ENCODE measurements at regions not wholly inside any gene's neighbourhood (a gene's known extent, or its start where the extent isn't known, plus 50 kb on each side); places are given as distances from the start of the nearest gene placed in this dataset.

DNA sequence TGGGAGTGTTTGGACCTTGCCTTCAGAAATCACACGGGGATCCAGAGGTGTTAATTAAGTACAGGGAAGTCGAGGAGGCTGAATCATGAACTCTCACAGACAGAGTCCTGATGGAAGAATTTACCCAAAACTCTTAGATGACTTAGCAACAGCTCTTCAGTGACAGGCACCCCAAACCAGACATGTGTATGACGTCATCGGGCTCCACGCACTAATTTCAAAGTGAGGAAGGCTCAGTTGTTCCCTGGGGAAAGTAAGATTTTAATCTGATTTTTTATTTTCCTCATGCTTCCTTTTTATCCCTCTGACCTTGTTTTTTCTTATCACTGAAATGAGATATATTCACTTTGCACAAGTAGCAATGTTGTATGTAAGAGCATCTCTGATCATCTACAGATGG lies 1363.5 kb downstream of the AACS start:
- TF ChIP-seq, protein P1, sequence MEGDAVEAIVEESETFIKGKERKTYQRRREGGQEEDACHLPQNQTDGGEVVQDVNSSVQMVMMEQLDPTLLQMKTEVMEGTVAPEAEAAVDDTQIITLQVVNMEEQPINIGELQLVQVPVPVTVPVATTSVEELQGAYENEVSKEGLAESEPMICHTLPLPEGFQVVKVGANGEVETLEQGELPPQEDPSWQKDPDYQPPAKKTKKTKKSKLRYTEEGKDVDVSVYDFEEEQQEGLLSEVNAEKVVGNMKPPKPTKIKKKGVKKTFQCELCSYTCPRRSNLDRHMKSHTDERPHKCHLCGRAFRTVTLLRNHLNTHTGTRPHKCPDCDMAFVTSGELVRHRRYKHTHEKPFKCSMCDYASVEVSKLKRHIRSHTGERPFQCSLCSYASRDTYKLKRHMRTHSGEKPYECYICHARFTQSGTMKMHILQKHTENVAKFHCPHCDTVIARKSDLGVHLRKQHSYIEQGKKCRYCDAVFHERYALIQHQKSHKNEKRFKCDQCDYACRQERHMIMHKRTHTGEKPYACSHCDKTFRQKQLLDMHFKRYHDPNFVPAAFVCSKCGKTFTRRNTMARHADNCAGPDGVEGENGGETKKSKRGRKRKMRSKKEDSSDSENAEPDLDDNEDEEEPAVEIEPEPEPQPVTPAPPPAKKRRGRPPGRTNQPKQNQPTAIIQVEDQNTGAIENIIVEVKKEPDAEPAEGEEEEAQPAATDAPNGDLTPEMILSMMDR (IDR thresholded peaks at IDR 0.05; ENCODE audit: low read depth, low read length), result no peak
- TF ChIP-seq MAX (IDR thresholded peaks at IDR 0.05; ENCODE audit: low read depth, low read length), result no peak
